Pancreas (tissue), 10 donors: ENCODE measurements at regions not wholly inside any gene's neighbourhood (a gene's known extent, or its start where the extent isn't known, plus 50 kb on each side); places are given as distances from the start of the nearest gene placed in this dataset.

ENCODE experiments used
- ATAC-seq, 4 donors: fragments of 200-7000 bp; cut with Tn5 transposase; one replicate each; pipeline versions ENCODE4 v1.8.0 to v1.9.1; 2020; ENCODE audit warnings: mild to moderate bottlenecking in 4 of 4, moderate library complexity in 4 of 4
- DNase-seq, 6 donors: peaks; one replicate each; pipeline ENCODE4 v3.0.0-alpha.2; 2020
- FAIRE-seq: peaks from 2 replicates; lab custom pipeline; 2012; peaks lifted over from hg19 to GRCh38; lab: Jason Lieb, UNC
- H3K27ac ChIP-seq, 4 donors: fragments of 200-600 bp; sonication (generic); 1 replicate in 3 of 4; 2 replicates in 1 of 4; pipeline versions ENCODE4 v1.5.0 to v1.8.0; 2020
- H3K27me3 ChIP-seq, 4 donors: fragments of 200-600 bp; one replicate each; pipeline ENCODE4 v1.8.0; 2021
- H3K36me3 ChIP-seq, 3 donors: fragments of 200-600 bp; sonication (generic) in 1 of 3; one replicate each; pipeline versions ENCODE4 v1.5.0 to v1.8.0; 2020 to 2021
- H3K4me1 ChIP-seq, 3 donors: fragments of 200-600 bp; one replicate each; pipeline ENCODE4 v1.8.0; 2021
- H3K4me3 ChIP-seq, 4 donors: fragments of 200-600 bp; sonication (generic) in 2 of 4; one replicate each; pipeline versions ENCODE4 v1.5.0 to v1.8.0; 2020 to 2021
- H3K9me3 ChIP-seq, 4 donors: fragments of 200-600 bp; one replicate each; pipeline ENCODE4 v1.8.0; 2021
- WGBS, 2 donors: extraction: QIAGEN DNeasy Blood & Tissue Kit; methylation state at CpG; one replicate each; pipeline ENCODE4 v1.1.7; 2013; 5-methylcytosine and 5-hydroxymethylcytosine counted together
- intact Hi-C, 3 donors: fragments of 100-400 bp; cut with DNase I; formaldehyde crosslinking; loops; one replicate each; pipeline versions ENCODE4 v1.11.1 to v1.14.2; 2022
- TF ChIP-seq, protein P1 (sequence below), 4 donors: fragments of 200-600 bp; sonication (generic) in 3 of 4; IDR thresholded peaks; one replicate each; pipeline versions ENCODE4 v1.5.0 to v1.8.0; 2021; ENCODE audit warnings: antibody characterized with exemption in 4 of 4
- donor health status: healthy with polysubstance abuse.
- donor health status: DM: no; HTN: no; CAD: no; lungs with moderate emphysema.
- donor health status: DM: no; HTN: no; CAD: no.
- donor health status: control.
- donor health status: control.
- donor health status: Bipolar disorder and iron deficiency.
- donor health status: DM: yes; HTN: yes; CAD: no.
- donor health status: DM: no; HTN: no; CAD: no.
- donor health status: DM: no; HTN: no; CAD: no.
- donor health status: DM: yes; HTN: yes; CAD: no.

DNA sequence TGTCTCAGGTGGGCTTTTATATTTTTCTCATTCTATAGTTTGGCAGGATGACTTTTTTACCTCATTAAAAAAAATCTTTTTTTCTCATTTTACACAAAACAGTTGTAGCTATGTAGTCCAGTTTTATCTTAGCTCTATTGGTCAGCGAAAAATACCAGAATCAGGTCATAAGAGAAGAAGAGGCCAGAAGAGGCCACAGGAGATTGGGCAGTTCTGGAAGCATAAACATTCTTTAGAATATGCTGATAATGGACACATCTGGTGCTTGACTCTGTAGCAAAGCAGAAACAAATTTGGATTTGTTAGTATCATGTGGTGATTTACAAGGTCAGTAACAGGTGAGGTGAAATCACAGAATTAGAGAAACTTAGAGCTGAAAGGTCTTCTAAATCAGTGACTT, 66.6 kb upstream of the ARHGAP24 start:
- ATAC-seq = no peak
- no peaks in the 10 kb centered on the region for H3K36me3 ChIP-seq
- H3K27ac ChIP-seq = no peak overlapping the region
- TF ChIP-seq, protein P1, sequence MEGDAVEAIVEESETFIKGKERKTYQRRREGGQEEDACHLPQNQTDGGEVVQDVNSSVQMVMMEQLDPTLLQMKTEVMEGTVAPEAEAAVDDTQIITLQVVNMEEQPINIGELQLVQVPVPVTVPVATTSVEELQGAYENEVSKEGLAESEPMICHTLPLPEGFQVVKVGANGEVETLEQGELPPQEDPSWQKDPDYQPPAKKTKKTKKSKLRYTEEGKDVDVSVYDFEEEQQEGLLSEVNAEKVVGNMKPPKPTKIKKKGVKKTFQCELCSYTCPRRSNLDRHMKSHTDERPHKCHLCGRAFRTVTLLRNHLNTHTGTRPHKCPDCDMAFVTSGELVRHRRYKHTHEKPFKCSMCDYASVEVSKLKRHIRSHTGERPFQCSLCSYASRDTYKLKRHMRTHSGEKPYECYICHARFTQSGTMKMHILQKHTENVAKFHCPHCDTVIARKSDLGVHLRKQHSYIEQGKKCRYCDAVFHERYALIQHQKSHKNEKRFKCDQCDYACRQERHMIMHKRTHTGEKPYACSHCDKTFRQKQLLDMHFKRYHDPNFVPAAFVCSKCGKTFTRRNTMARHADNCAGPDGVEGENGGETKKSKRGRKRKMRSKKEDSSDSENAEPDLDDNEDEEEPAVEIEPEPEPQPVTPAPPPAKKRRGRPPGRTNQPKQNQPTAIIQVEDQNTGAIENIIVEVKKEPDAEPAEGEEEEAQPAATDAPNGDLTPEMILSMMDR (IDR thresholded peaks at IDR 0.05) = no peak
- DNase-seq = no peak
- WGBS, 2 donors = 91 to 95% methylated on average over 1 of the region's 1 CpG
- H3K27me3 ChIP-seq = no peaks in the 10 kb centered on the region
- no peaks in the 10 kb centered on the region for H3K4me1 ChIP-seq
- no peak for FAIRE-seq
- no peak overlapping the region for H3K4me3 ChIP-seq
- intact Hi-C loops = no loop called here
- H3K9me3 ChIP-seq = no peaks in the 10 kb centered on the region

DNA sequence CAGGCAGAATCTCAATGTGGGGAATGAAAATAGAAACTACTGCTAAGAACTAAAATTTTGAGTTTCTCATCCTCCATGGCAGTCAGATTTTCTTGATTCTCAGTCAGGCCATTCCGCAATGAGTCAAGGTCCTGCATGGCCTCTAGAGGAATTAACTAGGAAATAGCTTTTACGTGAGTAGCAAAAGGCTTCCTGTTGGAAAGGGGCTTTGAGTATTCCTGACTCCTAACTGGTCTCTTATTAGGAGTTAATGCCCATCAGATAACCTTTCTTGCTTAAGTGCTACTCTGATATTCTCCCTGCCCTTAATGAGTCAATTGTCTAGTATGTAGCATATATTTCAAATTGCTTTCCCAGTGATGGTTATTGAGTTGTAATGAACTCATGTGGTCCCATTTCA, 65.7 kb upstream of the ARHGAP24 start:
- TF ChIP-seq, protein P1 (IDR thresholded peaks at IDR 0.05) = no peak
- no peaks in the 10 kb centered on the region for H3K27me3 ChIP-seq
- H3K9me3 ChIP-seq = no peaks in the 10 kb centered on the region
- H3K4me3 ChIP-seq = no peak overlapping the region
- no peaks in the 10 kb centered on the region for H3K4me1 ChIP-seq
- H3K27ac ChIP-seq = no peak overlapping the region
- DNase-seq (no peak), FAIRE-seq (no peak), ATAC-seq (no peak)
- 92 to 97% methylated on average over 2 of the region's 2 CpGs for WGBS, 2 donors
- intact Hi-C loops = no loop called here
- H3K36me3 ChIP-seq = no peaks in the 10 kb centered on the region

DNA sequence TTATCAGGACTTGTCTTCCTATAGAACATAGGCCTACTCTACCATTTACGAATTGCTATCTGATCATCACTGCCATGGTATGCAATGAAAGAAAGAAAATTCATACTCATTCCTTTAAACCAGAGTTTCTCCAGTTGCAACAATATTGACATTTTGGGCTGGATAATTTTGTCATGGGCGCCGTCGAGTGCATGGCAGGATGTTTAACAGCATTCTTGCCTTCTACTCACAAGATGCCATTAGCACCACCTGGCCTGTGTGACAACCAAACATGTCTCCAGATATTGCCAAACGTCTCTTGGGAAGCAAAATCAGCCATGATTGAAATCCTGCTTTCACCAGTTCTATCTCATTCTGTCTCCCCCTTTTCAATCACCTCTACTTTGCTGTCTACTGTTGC, 63.6 kb upstream of the ARHGAP24 start:
- 83 to 88% methylated on average over 5 of the region's 5 CpGs for WGBS, 2 donors
- no peak for FAIRE-seq
- no peaks in the 10 kb centered on the region for H3K9me3 ChIP-seq
- no peaks in the 10 kb centered on the region for H3K36me3 ChIP-seq
- no peak overlapping the region for H3K4me3 ChIP-seq
- intact Hi-C loops = no loop called here
- TF ChIP-seq, protein P1 (IDR thresholded peaks at IDR 0.05) = no peak
- H3K27me3 ChIP-seq = no peaks in the 10 kb centered on the region
- ATAC-seq = no peak
- H3K4me1 ChIP-seq = no peaks in the 10 kb centered on the region
- H3K27ac ChIP-seq = no peak overlapping the region
- DNase-seq = no peak

DNA sequence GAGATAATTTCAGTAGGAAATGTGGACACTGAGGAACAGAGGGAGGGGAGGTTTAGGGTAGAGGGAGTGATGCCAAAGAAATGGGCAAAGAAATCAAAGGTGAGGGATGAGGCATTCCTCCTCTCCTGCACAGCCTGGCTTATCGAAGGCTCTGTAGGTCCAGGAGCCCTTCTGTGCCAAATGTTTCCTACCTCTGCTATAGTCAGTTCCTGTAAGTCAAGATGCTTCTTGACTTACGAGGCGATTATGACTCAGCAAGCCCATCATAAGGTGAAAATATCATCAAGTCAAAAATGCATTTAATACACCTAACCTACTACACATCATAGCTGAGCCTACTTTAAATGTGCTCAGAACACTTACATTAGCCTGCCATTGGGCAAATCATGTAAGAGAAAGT, 60.0 kb upstream of the ARHGAP24 start:
- ATAC-seq (no peak), FAIRE-seq (no peak), DNase-seq (no peak)
- intact Hi-C loops = no loop called here
- no peak overlapping the region for H3K27ac ChIP-seq
- H3K4me3 ChIP-seq = no peak overlapping the region
- no peaks in the 10 kb centered on the region for H3K27me3 ChIP-seq
- no peaks in the 10 kb centered on the region for H3K4me1 ChIP-seq
- TF ChIP-seq, protein P1 (IDR thresholded peaks at IDR 0.05) = no peak
- H3K36me3 ChIP-seq = no peaks in the 10 kb centered on the region
- WGBS, 2 donors = 47 to 48% methylated on average over 3 of the region's 3 CpGs
- no peaks in the 10 kb centered on the region for H3K9me3 ChIP-seq

DNA sequence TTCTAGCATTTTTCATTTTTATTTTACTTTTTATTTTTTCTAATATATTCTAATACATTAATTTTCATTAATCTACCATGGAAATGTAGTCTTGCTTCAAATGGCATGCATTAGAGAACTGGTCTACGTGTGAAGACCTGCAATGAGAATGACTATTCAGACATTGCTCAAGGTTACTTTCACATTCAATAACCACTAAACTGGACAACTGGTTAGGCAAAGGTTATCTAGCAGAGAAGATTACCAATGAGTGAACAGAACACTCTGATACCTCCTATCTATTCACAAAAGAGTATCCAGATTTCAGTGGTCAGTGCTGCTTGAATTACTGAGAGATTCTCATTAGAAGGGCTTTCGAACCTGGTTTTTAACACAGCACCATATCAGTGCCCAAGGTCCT, 58.9 kb upstream of the ARHGAP24 start:
- no peak for FAIRE-seq
- no peak for DNase-seq
- Histone ChIP-seq H3K36me3 (no peaks in the 10 kb centered on the region), H3K4me3 (no peak overlapping the region), H3K27me3 (no peaks in the 10 kb centered on the region), H3K27ac (no peak overlapping the region), H3K9me3 (no peaks in the 10 kb centered on the region), H3K4me1 (no peaks in the 10 kb centered on the region)
- WGBS, 2 donors = 90 to 95% methylated on average over 2 of the region's 2 CpGs
- TF ChIP-seq, protein P1 (IDR thresholded peaks at IDR 0.05) = no peak
- intact Hi-C loops = no loop called here
- ATAC-seq = no peak
